Activated CD4-positive, alpha-beta T cell treated with anti-CD3 and anti-CD28 coated beads, Interleukin-2, amount 10 ng/mL, durations not matched to agents 7 days and 5 days (primary cell): ENCODE measurements at regions not wholly inside any gene's neighbourhood (a gene's known extent, or its start where the extent isn't known, plus 50 kb on each side); places are given as distances from the start of the nearest gene placed in this dataset.
"Not testable (repeated sequence)": the region's sequence is repeated elsewhere in the genome, so short reads cannot be mapped to it uniquely, and the experiment has no call there.

Experiments
- CTCF ChIA-PET: fragments of 350-600 bp; sonication (Branson Sonifier 250); formaldehyde crosslinking; loops from one replicate; lab custom pipeline; 2021; ENCODE audit warnings: antibody characterized with exemption; lab: Charles Lee
- POLR2A ChIA-PET: fragments of 350-600 bp; sonication (Branson Sonifier 250); formaldehyde crosslinking; loops from one replicate; lab custom pipeline; 2021; ENCODE audit warnings: antibody characterized with exemption; lab: Charles Lee
- DNase-seq: peaks from one replicate; pipeline ENCODE4 v3.0.0-alpha.2; 2020
- H3K27ac Mint-ChIP-seq: one replicate; pipeline ENCODE4 v1.8.0; 2021; ENCODE audit warnings: mild to moderate bottlenecking, moderate library complexity, mixed read lengths
- H3K27me3 Mint-ChIP-seq: one replicate; pipeline ENCODE4 v1.8.0; 2021; ENCODE audit warnings: mixed read lengths
- H3K36me3 Mint-ChIP-seq: one replicate; pipeline ENCODE4 v1.8.0; 2021; ENCODE audit warnings: low read depth, mixed read lengths
- H3K4me1 Mint-ChIP-seq: one replicate; pipeline ENCODE4 v1.8.0; 2021; ENCODE audit warnings: mixed read lengths
- H3K4me3 Mint-ChIP-seq: one replicate; pipeline ENCODE4 v1.8.0; 2021; ENCODE audit warnings: mild to moderate bottlenecking, moderate library complexity, mixed read lengths
- H3K9me3 Mint-ChIP-seq: one replicate; pipeline ENCODE4 v1.8.0; 2021; ENCODE audit warnings: mixed read lengths

DNA sequence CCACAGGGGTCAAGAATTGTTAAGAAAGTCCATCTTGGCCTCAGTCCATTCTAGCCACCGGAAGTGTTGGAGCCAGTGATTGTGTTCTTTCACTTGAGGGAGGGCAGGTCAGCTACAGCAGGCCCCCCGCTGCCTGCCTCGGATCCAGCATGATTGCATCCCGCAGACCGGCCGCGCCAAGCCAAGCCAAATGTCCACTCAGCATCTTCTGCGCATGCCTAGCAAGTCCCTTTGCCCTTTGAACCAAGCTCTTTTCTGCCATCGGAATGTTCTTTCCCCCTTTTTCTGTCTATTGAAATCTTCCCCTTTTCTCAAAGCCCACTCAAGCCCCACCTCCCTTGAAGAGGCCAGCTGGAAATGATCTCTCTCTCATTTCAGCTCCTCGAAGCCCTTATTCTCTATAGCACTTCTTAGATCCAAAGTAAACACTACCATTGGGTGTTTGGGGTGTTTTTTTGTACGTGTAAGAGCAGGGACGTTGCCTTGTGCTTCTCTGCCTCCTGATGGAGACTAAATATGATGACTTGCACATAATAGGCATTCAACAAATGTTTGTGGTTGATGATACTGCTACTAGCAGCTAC is 147.8 kb upstream of the BCOR start:
- ChIA-PET POLR2A (no interaction called here), CTCF (interaction anchor here (0.9 kb wide), 1 partner anchor 9 kb away, joined by 4 read pairs; no protein-coding TSS in a partner anchor)
- no peaks in the 10 kb centered on the region for H3K36me3 Mint-ChIP-seq
- H3K4me3 Mint-ChIP-seq, result no peak overlapping the region
- no peaks in the 10 kb centered on the region for H3K9me3 Mint-ChIP-seq
- H3K4me1 Mint-ChIP-seq, result peaks cover 12% of the 10 kb centered on the region
- H3K27me3 Mint-ChIP-seq, result no peaks in the 10 kb centered on the region
- peak overlapping the region; percentile 33 for H3K27ac Mint-ChIP-seq
- no peak for DNase-seq

GRCh38 chrX:40244980-40245379 is 147.2 kb upstream of the BCOR start:
- no peak overlapping the region for H3K27ac Mint-ChIP-seq
- no peaks in the 10 kb centered on the region for H3K9me3 Mint-ChIP-seq
- H3K4me1 Mint-ChIP-seq, result peaks cover 14% of the 10 kb centered on the region
- ChIA-PET POLR2A (no interaction called here), CTCF (interaction anchor here (0.9 kb wide), 2 partner anchors 8 to 76 kb away, joined by 3 to 4 read pairs; no protein-coding TSS in a partner anchor)
- no peak overlapping the region for H3K4me3 Mint-ChIP-seq
- no peaks in the 10 kb centered on the region for H3K27me3 Mint-ChIP-seq
- no peaks in the 10 kb centered on the region for H3K36me3 Mint-ChIP-seq
- peak; percentile 16 for DNase-seq

GRCh38 chrX:40243755-40244515 is 146.2 kb upstream of the BCOR start:
- DNase-seq, result no peak
- no peaks in the 10 kb centered on the region for H3K36me3 Mint-ChIP-seq
- CTCF ChIA-PET, result interaction anchor here (0.9 kb wide), 1 partner anchor 75 kb away, joined by 3 read pairs; no protein-coding TSS in a partner anchor
- H3K9me3 Mint-ChIP-seq, result no peaks in the 10 kb centered on the region
- no peaks in the 10 kb centered on the region for H3K27me3 Mint-ChIP-seq
- H3K4me3 Mint-ChIP-seq, result no peak overlapping the region
- no peak overlapping the region for H3K27ac Mint-ChIP-seq
- peaks cover 14% of the 10 kb centered on the region for H3K4me1 Mint-ChIP-seq
- POLR2A ChIA-PET, result no interaction called here

DNA sequence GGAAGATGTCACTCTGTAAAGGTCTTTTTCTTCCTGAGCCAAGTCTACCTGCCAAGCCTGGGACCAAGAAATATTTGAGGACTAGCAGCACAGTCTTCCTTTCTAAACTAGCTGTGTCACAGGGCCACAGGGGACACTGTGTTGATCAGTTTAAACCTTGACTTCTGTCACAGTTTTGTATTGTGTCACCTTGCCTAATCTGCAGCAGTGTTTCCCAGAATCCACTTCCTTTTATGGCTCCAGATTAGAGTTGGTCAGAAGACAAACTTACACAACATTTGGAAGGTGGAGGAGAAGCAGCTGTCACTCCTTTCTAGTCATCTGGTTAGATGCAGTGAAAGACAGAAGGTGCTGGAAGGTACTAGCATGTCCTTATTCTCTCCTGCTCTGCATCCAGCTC is 143.1 kb upstream of the BCOR start:
- DNase-seq, result no peak
- CTCF ChIA-PET, result interaction anchor here (1.6 kb wide), 1 partner anchor 13 kb away, joined by 3 read pairs; no protein-coding TSS in a partner anchor
- POLR2A ChIA-PET, result no interaction called here

DNA sequence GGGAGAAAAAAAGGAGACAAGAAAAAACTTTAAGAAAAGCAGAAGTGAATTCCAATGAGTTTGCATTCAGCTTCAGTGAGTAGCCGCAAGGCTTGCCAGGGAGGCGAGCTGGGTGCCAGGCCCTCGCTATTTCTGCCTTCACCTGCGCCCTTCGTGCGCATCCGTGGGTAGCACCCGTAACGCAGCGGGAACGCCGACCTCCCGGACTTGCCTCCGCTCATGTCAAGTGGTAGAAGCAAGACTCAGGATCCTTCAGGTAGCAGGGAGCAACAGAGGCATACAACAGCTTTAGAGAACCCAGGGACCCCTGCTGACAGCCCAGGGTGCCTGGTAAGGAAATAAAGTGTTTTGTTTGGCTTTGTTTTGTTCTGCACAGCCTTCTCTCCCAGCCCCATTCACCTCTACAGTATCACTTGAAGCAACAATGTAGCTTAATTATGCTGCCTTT is 140.0 kb upstream of the BCOR start:
- Mint-ChIP-seq H3K27me3 (peaks cover 12% of the 10 kb centered on the region), H3K4me1 (peaks cover 2% of the 10 kb centered on the region), H3K4me3 (no peak overlapping the region), H3K27ac (no peak overlapping the region), H3K9me3 (no peaks in the 10 kb centered on the region), H3K36me3 (no peaks in the 10 kb centered on the region)
- CTCF ChIA-PET, result interaction anchor here (1.0 kb wide), 1 partner anchor 22 kb away, joined by 4 read pairs; no protein-coding TSS in a partner anchor
- DNase-seq, result no peak
- POLR2A ChIA-PET, result no interaction called here

More for the DNA sequence above, 143.1 kb upstream of the BCOR start:
- no peak overlapping the region for H3K4me3 Mint-ChIP-seq
- peaks cover 14% of the 10 kb centered on the region for H3K4me1 Mint-ChIP-seq
- no peaks in the 10 kb centered on the region for H3K9me3 Mint-ChIP-seq
- H3K27me3 Mint-ChIP-seq, result peaks cover 12% of the 10 kb centered on the region
- H3K27ac Mint-ChIP-seq, result no peak overlapping the region
- H3K36me3 Mint-ChIP-seq, result no peaks in the 10 kb centered on the region

DNA sequence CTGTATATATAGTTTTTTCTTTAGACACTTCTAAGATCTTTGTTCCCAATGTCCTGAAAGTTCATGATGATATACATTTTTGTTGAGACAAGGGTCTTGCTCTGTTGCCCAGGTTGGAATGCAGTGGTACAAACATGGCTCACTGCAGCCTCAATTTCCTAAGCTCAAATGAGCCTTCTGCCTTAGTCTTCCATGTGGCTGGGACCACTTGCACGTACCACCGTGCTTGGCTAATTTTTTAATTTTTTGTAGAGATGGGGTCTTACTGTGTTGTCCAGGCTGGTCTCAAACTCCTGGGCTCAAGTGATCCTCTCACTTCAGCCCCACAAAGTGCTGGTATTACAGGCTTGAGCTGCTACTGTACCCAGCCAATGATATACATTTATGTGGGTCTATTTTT is 132.9 kb upstream of the BCOR start:
- ChIA-PET CTCF (no interaction called here), POLR2A (no interaction called here)
- H3K9me3 Mint-ChIP-seq, result no peaks in the 10 kb centered on the region
- H3K36me3 Mint-ChIP-seq, result no peaks in the 10 kb centered on the region
- H3K27ac Mint-ChIP-seq, result no peak overlapping the region
- DNase-seq, result no peak
- no peaks in the 10 kb centered on the region for H3K4me1 Mint-ChIP-seq
- no peak overlapping the region for H3K4me3 Mint-ChIP-seq
- no peaks in the 10 kb centered on the region for H3K27me3 Mint-ChIP-seq

GRCh38 chrX:40227125-40227524 is 129.4 kb upstream of the BCOR start:
- DNase-seq, result no peak
- Mint-ChIP-seq H3K27me3 (no peaks in the 10 kb centered on the region), H3K27ac (no peak overlapping the region), H3K9me3 (no peaks in the 10 kb centered on the region), H3K36me3 (no peaks in the 10 kb centered on the region), H3K4me3 (no peak overlapping the region), H3K4me1 (no peaks in the 10 kb centered on the region)
- CTCF ChIA-PET, result interaction anchor here (0.7 to 0.9 kb wide), 2 partner anchors 62 to 547 kb away, joined by 3 read pairs; no protein-coding TSS in a partner anchor
- POLR2A ChIA-PET, result no interaction called here

- no peaks in the 10 kb centered on the region for H3K9me3 Mint-ChIP-seq
- H3K27ac Mint-ChIP-seq, result no peak overlapping the region
- H3K4me3 Mint-ChIP-seq, result no peak overlapping the region
- POLR2A ChIA-PET, result no interaction called here
- no peaks in the 10 kb centered on the region for H3K4me1 Mint-ChIP-seq
- no peak for DNase-seq
- CTCF ChIA-PET, result no interaction called here
- H3K27me3 Mint-ChIP-seq, result no peaks in the 10 kb centered on the region
- no peaks in the 10 kb centered on the region for H3K36me3 Mint-ChIP-seq
These were observed 126.9 kb upstream of the BCOR start for GRCh38 chrX:40224658-40225057.

- H3K36me3 Mint-ChIP-seq, H3K4me3 Mint-ChIP-seq, CTCF ChIA-PET, DNase-seq, H3K27ac Mint-ChIP-seq, POLR2A ChIA-PET, H3K9me3 Mint-ChIP-seq, H3K27me3 Mint-ChIP-seq, H3K4me1 Mint-ChIP-seq: not testable (repeated sequence)
These were observed 124.9 kb upstream of the BCOR start for GRCh38 chrX:40222612-40223011.

DNA sequence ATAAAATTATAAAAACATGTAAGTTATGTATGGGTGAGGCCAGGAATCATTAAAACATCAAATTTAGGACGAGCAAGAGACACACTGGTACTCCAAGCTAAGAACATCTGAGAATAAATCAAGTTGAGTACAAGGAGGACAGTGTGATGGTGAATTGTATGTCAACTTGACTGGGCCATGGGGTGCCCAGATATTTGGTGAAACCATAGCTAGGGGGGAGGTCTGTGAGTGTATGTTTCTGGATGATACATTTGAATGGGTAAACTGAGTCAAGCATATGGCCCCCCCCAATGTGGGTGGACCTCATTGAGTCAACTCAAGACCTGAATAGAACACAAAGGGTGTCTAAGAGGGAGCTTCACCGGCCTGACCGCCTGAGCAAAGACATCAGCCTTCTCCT is 115.3 kb upstream of the BCOR start:
- ChIA-PET CTCF (interaction anchor here (0.6 kb wide), 1 partner anchor 133 kb away, joined by 3 read pairs; no protein-coding TSS in a partner anchor), POLR2A (no interaction called here)
- H3K27ac Mint-ChIP-seq, result no peak overlapping the region
- peaks cover 6% of the 10 kb centered on the region for H3K4me1 Mint-ChIP-seq
- H3K9me3 Mint-ChIP-seq, result no peaks in the 10 kb centered on the region
- no peaks in the 10 kb centered on the region for H3K27me3 Mint-ChIP-seq
- no peaks in the 10 kb centered on the region for H3K36me3 Mint-ChIP-seq
- no peak for DNase-seq
- H3K4me3 Mint-ChIP-seq, result no peak overlapping the region

DNA sequence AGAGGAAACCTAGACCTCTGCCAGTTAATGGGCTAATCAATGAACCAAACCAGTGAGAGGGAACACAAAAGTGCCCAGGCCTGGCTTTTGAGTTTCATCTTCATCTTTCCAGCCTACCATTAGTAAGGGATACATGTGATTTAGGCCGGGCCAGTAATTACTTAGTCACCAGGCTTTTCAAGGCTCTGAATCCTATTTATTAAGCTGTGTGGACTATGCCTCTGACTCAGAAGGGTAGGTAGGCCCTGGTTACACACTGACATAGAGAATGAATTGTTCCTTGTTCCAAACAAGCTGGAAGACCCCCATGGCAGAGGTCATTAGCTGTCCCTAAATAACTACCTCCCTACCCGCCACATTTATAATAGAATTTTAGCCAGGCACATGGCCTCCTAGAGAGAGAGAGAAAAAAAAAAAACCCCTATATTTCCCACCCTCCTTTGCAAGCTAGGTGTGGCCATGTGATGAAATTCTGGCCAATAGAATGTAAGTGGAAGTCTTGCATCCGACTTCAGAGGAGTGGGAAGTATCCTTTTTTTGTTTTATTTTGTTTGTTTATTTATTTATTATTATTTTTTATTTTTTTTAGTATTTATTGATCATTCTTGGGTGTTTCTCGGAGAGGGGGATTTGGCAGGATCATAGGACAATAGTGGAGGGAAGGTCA is 112.3 kb upstream of the BCOR start:
- ChIA-PET CTCF (no interaction called here), POLR2A (no interaction called here)
- Mint-ChIP-seq H3K4me1 (peaks cover 12% of the 10 kb centered on the region), H3K36me3 (no peaks in the 10 kb centered on the region), H3K27me3 (no peaks in the 10 kb centered on the region), H3K9me3 (no peaks in the 10 kb centered on the region), H3K4me3 (no peak overlapping the region), H3K27ac (no peak overlapping the region)
- no peak for DNase-seq

DNA sequence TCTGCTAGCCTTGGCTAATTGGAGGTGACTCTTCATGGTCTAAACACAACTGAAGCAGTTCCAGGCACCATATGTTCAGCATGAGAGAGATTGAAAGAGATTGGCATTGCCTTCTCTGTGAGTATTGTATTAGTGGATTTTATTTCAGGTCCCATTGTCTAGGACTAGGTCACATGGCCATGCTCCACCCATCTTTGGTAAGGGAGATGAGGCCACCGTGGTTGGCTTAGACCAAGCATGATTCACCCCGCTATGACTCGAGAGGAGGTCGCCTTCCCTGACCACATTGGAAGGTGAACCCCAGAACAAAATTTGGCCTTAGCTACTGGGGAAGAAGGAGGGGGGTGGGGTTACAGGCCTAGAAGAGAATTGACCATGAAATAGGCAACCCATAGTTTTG is 109.9 kb upstream of the BCOR start:
- Mint-ChIP-seq H3K27me3 (no peaks in the 10 kb centered on the region), H3K27ac (no peak overlapping the region), H3K9me3 (no peaks in the 10 kb centered on the region), H3K4me3 (no peak overlapping the region), H3K36me3 (no peaks in the 10 kb centered on the region), H3K4me1 (peaks cover 21% of the 10 kb centered on the region)
- ChIA-PET CTCF (no interaction called here), POLR2A (no interaction called here)
- DNase-seq, result peak; percentile 17

- CTCF ChIA-PET, result no interaction called here
- Mint-ChIP-seq H3K27ac (no peak overlapping the region), H3K4me1 (peaks cover 34% of the 10 kb centered on the region), H3K4me3 (no peak overlapping the region), H3K9me3 (no peaks in the 10 kb centered on the region), H3K27me3 (no peaks in the 10 kb centered on the region), H3K36me3 (no peaks in the 10 kb centered on the region)
- no peak for DNase-seq
- POLR2A ChIA-PET, result no interaction called here
These were observed 107.7 kb upstream of the BCOR start for GRCh38 chrX:40205471-40205870.
